Islet of Langerhans (tissue), 1 donor: ENCODE measurements at regions not wholly inside any gene's neighbourhood (a gene's known extent, or its start where the extent isn't known, plus 50 kb on each side); places are given as distances from the start of the nearest gene placed in this dataset.

ENCODE experiments used
- FAIRE-seq: peaks from one replicate; lab custom pipeline; 2011; peaks lifted over from hg19 to GRCh38; lab: Jason Lieb, UNC

GRCh38 chr3:124248471-124249028 is 256.6 kb upstream of the ROPN1 start:
- no peak for FAIRE-seq

GRCh38 chr3:124249038-124249437 is 257.1 kb upstream of the ROPN1 start:
- no peak for FAIRE-seq

- no peak for FAIRE-seq
These were observed 258.1 kb upstream of the ROPN1 start for GRCh38 chr3:124250053-124250452.

- FAIRE-seq = no peak
These were observed 264.2 kb upstream of the ROPN1 start for GRCh38 chr3:124256156-124256555.

GRCh38 chr3:124256599-124256998 is 264.7 kb upstream of the ROPN1 start:
- FAIRE-seq = no peak

- FAIRE-seq = no peak
These were observed 265.5 kb upstream of the ROPN1 start for GRCh38 chr3:124257336-124257864.

- no peak for FAIRE-seq
These were observed 266.2 kb upstream of the ROPN1 start for GRCh38 chr3:124258057-124258500.

GRCh38 chr3:124260206-124260915 is 268.4 kb upstream of the ROPN1 start:
- FAIRE-seq = no peak

- no peak for FAIRE-seq
These were observed 269.4 kb upstream of the ROPN1 start for GRCh38 chr3:124261306-124261705.

- no peak for FAIRE-seq
These were observed 271.2 kb upstream of the ROPN1 start for GRCh38 chr3:124263168-124263567.

- FAIRE-seq = no peak
These were observed 272.4 kb upstream of the ROPN1 start for GRCh38 chr3:124264346-124264745.

- FAIRE-seq = no peak
These were observed 274.6 kb upstream of the ROPN1 start for GRCh38 chr3:124266487-124266886.

- FAIRE-seq = no peak
These were observed 275.5 kb upstream of the ROPN1 start for GRCh38 chr3:124267406-124267805.

- FAIRE-seq = no peak
These were observed 276.4 kb upstream of the ROPN1 start for GRCh38 chr3:124268355-124268754.

GRCh38 chr3:124269619-124270018 is 277.7 kb upstream of the ROPN1 start:
- FAIRE-seq = no peak

- no peak for FAIRE-seq
These were observed 280.8 kb upstream of the ROPN1 start for GRCh38 chr3:124272605-124273151.

GRCh38 chr3:124273651-124274050 is 281.7 kb upstream of the ROPN1 start:
- no peak for FAIRE-seq

- FAIRE-seq = no peak
These were observed 282.1 kb upstream of the ROPN1 start for GRCh38 chr3:124274051-124274450.

- no peak for FAIRE-seq
These were observed 283.5 kb upstream of the ROPN1 start for GRCh38 chr3:124275412-124275811.

GRCh38 chr3:124276133-124276532 is 284.2 kb upstream of the ROPN1 start:
- FAIRE-seq = no peak

- no peak for FAIRE-seq
These were observed 284.7 kb upstream of the ROPN1 start for GRCh38 chr3:124276539-124277143.

GRCh38 chr3:124277144-124277890 is 285.4 kb upstream of the ROPN1 start:
- FAIRE-seq = no peak
